ENCODE measurements at regions not wholly inside any gene's neighbourhood (a gene's known extent, or its start where the extent isn't known, plus 50 kb on each side); places are given as distances from the start of the nearest gene placed in this dataset.
A peak's percentile ranks its signal among the peaks of the same experiment; 100 is the strongest.

DNA sequence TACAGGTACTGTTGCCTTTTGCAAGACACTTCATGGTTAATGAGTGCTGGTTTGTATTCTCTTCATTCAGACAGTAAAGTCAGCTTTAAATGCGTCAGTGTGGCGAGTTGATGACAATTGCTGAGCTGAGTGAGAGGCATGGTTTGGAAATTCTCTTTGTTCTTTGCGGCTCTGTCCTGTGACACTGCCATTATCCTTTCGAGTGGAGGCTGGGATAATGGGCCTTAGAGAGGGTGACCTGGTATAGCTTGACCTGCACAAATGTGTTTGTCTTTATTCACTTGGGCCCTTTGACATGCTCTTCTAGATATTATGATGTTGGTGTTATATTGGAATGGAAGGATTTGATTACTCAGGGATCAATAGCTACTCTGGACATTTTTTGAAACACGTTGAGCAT is 208.5 kb upstream of the FAT1 start:
- no peaks in the 10 kb centered on the region for H3K27me3 ChIP-seq (ENCODE audit: control insufficient read depth, insufficient read depth, low read length)
- peaks cover 17% of the 10 kb centered on the region for H3K4me1 ChIP-seq (ENCODE audit: control insufficient read depth, insufficient read depth, low read length)
- ATAC-seq (ENCODE audit: low read depth), result no peak
- no peak overlapping the region for H4K8ac ChIP-seq (ENCODE audit: low read depth in 2 of 2, low read length in 2 of 2)
- H4K91ac ChIP-seq (ENCODE audit: insufficient read depth, low read depth, low read length), result 0 out of 2 replicates have a peak overlapping the region, but pooled peaks have one; percentile 16
- no peak overlapping the region for H3K27ac ChIP-seq (ENCODE audit: insufficient read depth, low read length)
- H3K9me3 ChIP-seq (ENCODE audit: control insufficient read depth, insufficient read depth, low read length), result no peaks in the 10 kb centered on the region
- H3K23ac ChIP-seq (ENCODE audit: low read depth, low read length), result 0 out of 2 replicates have a peak overlapping the region, but pooled peaks have one; percentile 6
- peaks cover 12% of the 10 kb centered on the region for H3K9me1 ChIP-seq (ENCODE audit: insufficient read depth, low read length)
- CTCF ChIA-PET, result no interaction called here
- TF ChIP-seq POLR2A (IDR thresholded peaks at IDR 0.05; ENCODE audit: low read depth, low read length) (no peak), NFE2L2 (IDR thresholded peaks at IDR 0.05; ENCODE audit: low read depth, low read length) (no peak), FOS (IDR thresholded peaks at IDR 0.05; ENCODE audit: low read depth, low read length) (no peak), CEBPB (IDR thresholded peaks at IDR 0.05; ENCODE audit: low read depth, low read length) (no peak), SMC3 (IDR thresholded peaks at IDR 0.05; ENCODE audit: low read depth, low read length) (no peak), RFX5 (IDR thresholded peaks at IDR 0.05; ENCODE audit: low read depth, low read length) (no peak), RCOR1 (IDR thresholded peaks at IDR 0.05; ENCODE audit: insufficient replicate concordance, low read length) (no peak), MAZ (IDR thresholded peaks at IDR 0.05; ENCODE audit: borderline replicate concordance, low read depth, low read length) (no peak), MXI1 (IDR thresholded peaks at IDR 0.05; ENCODE audit: borderline replicate concordance, low read depth, low read length) (no peak)
- TF ChIP-seq, protein P1, sequence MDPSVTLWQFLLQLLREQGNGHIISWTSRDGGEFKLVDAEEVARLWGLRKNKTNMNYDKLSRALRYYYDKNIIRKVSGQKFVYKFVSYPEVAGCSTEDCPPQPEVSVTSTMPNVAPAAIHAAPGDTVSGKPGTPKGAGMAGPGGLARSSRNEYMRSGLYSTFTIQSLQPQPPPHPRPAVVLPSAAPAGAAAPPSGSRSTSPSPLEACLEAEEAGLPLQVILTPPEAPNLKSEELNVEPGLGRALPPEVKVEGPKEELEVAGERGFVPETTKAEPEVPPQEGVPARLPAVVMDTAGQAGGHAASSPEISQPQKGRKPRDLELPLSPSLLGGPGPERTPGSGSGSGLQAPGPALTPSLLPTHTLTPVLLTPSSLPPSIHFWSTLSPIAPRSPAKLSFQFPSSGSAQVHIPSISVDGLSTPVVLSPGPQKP (IDR thresholded peaks at IDR 0.05; ENCODE audit: borderline replicate concordance, low read depth, low read length), result no peak
- POLR2A ChIA-PET (ENCODE audit: unreplicated experiment), result no interaction called here
- no peaks in the 10 kb centered on the region for H3K36me3 ChIP-seq (ENCODE audit: control insufficient read depth, insufficient read depth, low read length)
- H4K20me1 ChIP-seq (ENCODE audit: insufficient read depth, low read length), result no peaks in the 10 kb centered on the region
- no peak overlapping the region for H2AFZ ChIP-seq (replicated peaks; ENCODE audit: low read length, poor library complexity)
- H2BK20ac ChIP-seq (ENCODE audit: low read depth, low read length), result peak overlapping the region; percentile 69; the same call in 1 of the 2 replicates
- H2BK120ac ChIP-seq (ENCODE audit: low read depth, low read length), result 0 out of 2 replicates have a peak overlapping the region, but pooled peaks have one; percentile 36
- H2BK5ac ChIP-seq (ENCODE audit: low read depth, low read length, poor library complexity, severe bottlenecking), result peak overlapping the region; percentile 10
- in situ Hi-C loops (cut with MboI; ENCODE audit: low sequenced_read_pairs) (loop anchor here (25.0 kb wide), 1 partner anchor 195 kb away; no protein-coding TSS in a partner anchor), intact Hi-C loops (cut with micrococcal nuclease) (no loop called here), dilution Hi-C loops (cut with HindIII; ENCODE audit: low sequenced_read_pairs, unreplicated experiment) (no loop called here)
- WGBS, 2 experiments (ENCODE audit: extremely low coverage in 2 of 2, insufficient read length in 1 of 2), result 33% methylated on average over 1 of the region's 5 CpGs; no CpG with 5 or more reads in 1 of the 2 experiments
- peak overlapping the region; percentile 44; the same call in 1 of the 2 replicates for H4K5ac ChIP-seq (ENCODE audit: low read depth, low read length)
- peak overlapping the region; percentile 85 for H3K18ac ChIP-seq (ENCODE audit: low read depth, low read length)
- no peak overlapping the region for H2AK9ac ChIP-seq (replicated peaks; ENCODE audit: low read depth, low read length, poor library complexity)
- peak overlapping the region; percentile 16; the same call in 1 of the 3 replicates for H2BK15ac ChIP-seq (ENCODE audit: low read depth, low read length)
- no peak overlapping the region for H3K4me2 ChIP-seq (ENCODE audit: low read depth, low read length)
- H3K79me1 ChIP-seq (ENCODE audit: low read depth in 1 of 2, low read length in 2 of 2), result peaks cover 0 to 10% of the 10 kb centered on the region in 2 experiments; a peak in 1 of 4 replicates
- no TSS peak for BruUV-seq (replicated peaks)
- no peak overlapping the region for H3K9ac ChIP-seq (ENCODE audit: low read depth, low read length)
- no peak overlapping the region for H3K56ac ChIP-seq (ENCODE audit: extremely low read depth, insufficient read depth, low read length)
- no peak for DNase-seq
- peak overlapping the region; percentile 2; the same call in 1 of the 2 replicates for H2AK5ac ChIP-seq (ENCODE audit: low read depth, low read length)
- H3K4me3 ChIP-seq (ENCODE audit: insufficient read depth, low read depth, low read length), result no peak overlapping the region
- no peak overlapping the region for H3K14ac ChIP-seq (replicated peaks; ENCODE audit: low read depth, low read length)
- H3K4ac ChIP-seq (ENCODE audit: low read depth, low read length), result peak overlapping the region; percentile 30; the same call in 1 of the 2 replicates
